ENCODE measurements at regions not wholly inside any gene's neighbourhood (a gene's known extent, or its start where the extent isn't known, plus 50 kb on each side); places are given as distances from the start of the nearest gene placed in this dataset.

- intact Hi-C loops (cut with micrococcal nuclease; ENCODE audit: unreplicated experiment) = no loop called here
- H3K9me2 ChIP-seq (ENCODE audit: insufficient read depth, low read length) = no peaks in the 10 kb centered on the region
- no peak overlapping the region for H3K27ac ChIP-seq (ENCODE audit: low read depth, low read length, poor library complexity, severe bottlenecking)
- no peak overlapping the region for H3K4me2 ChIP-seq (ENCODE audit: low read length)
- no peak overlapping the region for H2AFZ ChIP-seq (ENCODE audit: low read length)
- H3K4me3 ChIP-seq (ENCODE audit: low read depth, low read length, poor library complexity, severe bottlenecking) = no peak overlapping the region
- H4K20me1 ChIP-seq (ENCODE audit: insufficient read depth, low read length) = no peaks in the 10 kb centered on the region
- ChIA-PET POLR2A (interaction anchor here (1.4 kb wide), 1 partner anchor 31 kb away, joined by 4 read pairs; no protein-coding TSS in a partner anchor), CTCF (ENCODE audit: unreplicated experiment) (interaction anchor here (1.2 kb wide), 1 partner anchor 18 kb away, joined by 3 read pairs; no protein-coding TSS in a partner anchor)
- peaks cover 52% of the 10 kb centered on the region for H3K9me3 ChIP-seq (ENCODE audit: low read length)
- H3K4me1 ChIP-seq (ENCODE audit: insufficient read depth, low read length, poor library complexity, severe bottlenecking) = peaks cover 4% of the 10 kb centered on the region
- DNase-seq (ENCODE audit: low spot score) = no peak
- H3K79me2 ChIP-seq (ENCODE audit: insufficient read depth, low read depth, low read length) = no peaks in the 10 kb centered on the region
- BruUV-seq (replicated peaks) = no TSS peak
- H3K36me3 ChIP-seq (ENCODE audit: insufficient read depth, low read length) = peaks cover 16% of the 10 kb centered on the region; the same call in 1 of the 2 replicates
- TF ChIP-seq EZH2phosphoT487 (IDR thresholded peaks at IDR 0.05; ENCODE audit: borderline replicate concordance, low read depth, low read length) = no peak
- TF ChIP-seq, protein P1, sequence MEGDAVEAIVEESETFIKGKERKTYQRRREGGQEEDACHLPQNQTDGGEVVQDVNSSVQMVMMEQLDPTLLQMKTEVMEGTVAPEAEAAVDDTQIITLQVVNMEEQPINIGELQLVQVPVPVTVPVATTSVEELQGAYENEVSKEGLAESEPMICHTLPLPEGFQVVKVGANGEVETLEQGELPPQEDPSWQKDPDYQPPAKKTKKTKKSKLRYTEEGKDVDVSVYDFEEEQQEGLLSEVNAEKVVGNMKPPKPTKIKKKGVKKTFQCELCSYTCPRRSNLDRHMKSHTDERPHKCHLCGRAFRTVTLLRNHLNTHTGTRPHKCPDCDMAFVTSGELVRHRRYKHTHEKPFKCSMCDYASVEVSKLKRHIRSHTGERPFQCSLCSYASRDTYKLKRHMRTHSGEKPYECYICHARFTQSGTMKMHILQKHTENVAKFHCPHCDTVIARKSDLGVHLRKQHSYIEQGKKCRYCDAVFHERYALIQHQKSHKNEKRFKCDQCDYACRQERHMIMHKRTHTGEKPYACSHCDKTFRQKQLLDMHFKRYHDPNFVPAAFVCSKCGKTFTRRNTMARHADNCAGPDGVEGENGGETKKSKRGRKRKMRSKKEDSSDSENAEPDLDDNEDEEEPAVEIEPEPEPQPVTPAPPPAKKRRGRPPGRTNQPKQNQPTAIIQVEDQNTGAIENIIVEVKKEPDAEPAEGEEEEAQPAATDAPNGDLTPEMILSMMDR (conservative IDR thresholded peaks at IDR 0.05; ENCODE audit: low read length) = no peak
These were observed 115.0 kb downstream of the ADAM29 start for GRCh38 chr4:175033162-175033561.

DNA sequence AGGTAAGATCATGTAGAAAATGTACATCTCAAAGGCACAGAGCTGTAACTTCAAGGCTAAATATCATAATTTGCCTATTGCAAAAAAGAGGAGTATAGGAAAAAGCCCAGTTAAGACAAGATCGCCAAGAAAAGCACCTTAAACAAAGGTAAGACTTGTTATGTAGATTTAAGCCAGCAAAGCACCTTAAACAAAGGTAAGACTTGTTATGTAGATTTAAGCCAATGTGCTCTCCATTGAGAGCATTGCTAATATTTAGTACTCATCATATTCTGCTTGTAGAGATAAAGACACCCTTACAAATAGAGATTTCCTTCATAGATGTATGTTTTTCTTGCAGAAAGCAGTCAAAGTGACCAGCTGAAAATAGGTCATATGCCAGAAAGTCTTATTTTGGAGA, 115.8 kb downstream of the ADAM29 start:
- Histone ChIP-seq H3K4me1 (ENCODE audit: insufficient read depth, low read length, poor library complexity, severe bottlenecking) (peaks cover 4% of the 10 kb centered on the region), H2AFZ (ENCODE audit: low read length) (no peak overlapping the region), H3K27ac (ENCODE audit: low read depth, low read length, poor library complexity, severe bottlenecking) (no peak overlapping the region), H4K20me1 (ENCODE audit: insufficient read depth, low read length) (no peaks in the 10 kb centered on the region), H3K9me3 (ENCODE audit: low read length) (peaks cover 52% of the 10 kb centered on the region), H3K9me2 (ENCODE audit: insufficient read depth, low read length) (no peaks in the 10 kb centered on the region), H3K36me3 (ENCODE audit: insufficient read depth, low read length) (peaks cover 16% of the 10 kb centered on the region; the same call in 1 of the 2 replicates), H3K4me3 (ENCODE audit: low read depth, low read length, poor library complexity, severe bottlenecking) (no peak overlapping the region), H3K4me2 (ENCODE audit: low read length) (no peak overlapping the region), H3K79me2 (ENCODE audit: insufficient read depth, low read depth, low read length) (no peaks in the 10 kb centered on the region)
- ChIA-PET CTCF (ENCODE audit: unreplicated experiment) (no interaction called here), POLR2A (interaction anchor here (1.6 kb wide), 1 partner anchor 11 kb away, joined by 13 read pairs; no protein-coding TSS in a partner anchor)
- BruUV-seq (replicated peaks) = no TSS peak
- DNase-seq (ENCODE audit: low spot score) = no peak
- intact Hi-C loops (cut with micrococcal nuclease; ENCODE audit: unreplicated experiment) = no loop called here
- TF ChIP-seq, protein P1 (conservative IDR thresholded peaks at IDR 0.05; ENCODE audit: low read length) = no peak

DNA sequence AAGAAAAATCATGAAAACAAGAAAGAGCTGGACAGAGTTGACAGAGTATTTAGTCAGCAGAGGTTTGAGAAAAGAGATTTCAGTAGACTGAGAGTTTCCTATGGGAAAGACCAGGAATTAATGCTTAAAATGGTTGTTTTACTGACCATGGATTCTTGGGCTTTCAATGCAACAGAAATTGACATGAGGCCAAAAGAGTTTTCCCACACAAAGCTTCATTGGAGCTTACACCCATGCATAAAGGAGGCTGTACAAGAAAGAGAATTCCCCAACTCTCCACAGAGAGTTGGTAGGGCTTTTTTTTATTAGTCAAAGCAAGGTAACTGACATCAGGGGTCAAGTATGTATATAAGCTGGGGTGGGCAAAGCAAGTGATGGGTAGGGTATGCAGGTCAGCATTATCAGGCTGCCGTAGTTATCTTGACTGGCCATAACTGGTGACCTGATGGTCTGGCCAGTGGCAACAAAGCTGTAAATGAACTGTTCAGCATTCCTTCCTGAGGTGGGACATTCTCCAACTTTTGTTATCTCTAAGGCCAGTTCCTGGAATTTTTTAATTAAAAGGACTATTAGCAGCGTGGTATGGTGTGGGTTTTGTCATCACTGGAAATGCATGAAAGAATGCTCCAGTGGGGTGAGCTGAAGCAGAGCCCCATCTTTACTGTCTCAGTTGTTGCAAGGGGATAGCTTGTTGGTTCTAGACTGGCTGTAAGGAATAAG, 117.0 kb downstream of the ADAM29 start:
- intact Hi-C loops (cut with micrococcal nuclease; ENCODE audit: unreplicated experiment) = no loop called here
- Histone ChIP-seq H3K4me3 (ENCODE audit: low read depth, low read length, poor library complexity, severe bottlenecking) (no peak overlapping the region), H4K20me1 (ENCODE audit: insufficient read depth, low read length) (no peaks in the 10 kb centered on the region), H3K36me3 (ENCODE audit: insufficient read depth, low read length) (peaks cover 16% of the 10 kb centered on the region; the same call in 1 of the 2 replicates), H2AFZ (ENCODE audit: low read length) (no peak overlapping the region), H3K79me2 (ENCODE audit: insufficient read depth, low read depth, low read length) (no peaks in the 10 kb centered on the region), H3K4me2 (ENCODE audit: low read length) (no peak overlapping the region), H3K9me2 (ENCODE audit: insufficient read depth, low read length) (no peaks in the 10 kb centered on the region), H3K4me1 (ENCODE audit: insufficient read depth, low read length, poor library complexity, severe bottlenecking) (peaks cover 4% of the 10 kb centered on the region), H3K9me3 (ENCODE audit: low read length) (peaks cover 46% of the 10 kb centered on the region), H3K27ac (ENCODE audit: low read depth, low read length, poor library complexity, severe bottlenecking) (no peak overlapping the region)
- no peak for TF ChIP-seq EZH2phosphoT487 (IDR thresholded peaks at IDR 0.05; ENCODE audit: borderline replicate concordance, low read depth, low read length)
- TF ChIP-seq, protein P1 (conservative IDR thresholded peaks at IDR 0.05; ENCODE audit: low read length) = no peak
- CTCF ChIA-PET (ENCODE audit: unreplicated experiment) = no interaction called here
- POLR2A ChIA-PET = interaction anchor here (0.6 to 1.6 kb wide), 8 partner anchors 9 to 113 kb away, joined by 3 to 13 read pairs (median 3); no protein-coding TSS in a partner anchor
- no peak for DNase-seq (ENCODE audit: low spot score)
- BruUV-seq (replicated peaks) = no TSS peak

All from OCI-LY7 (cell line).